NCI-H146 (cell line): ENCODE measurements at regions not wholly inside any gene's neighbourhood (a gene's known extent, or its start where the extent isn't known, plus 50 kb on each side); places are given as distances from the start of the nearest gene placed in this dataset.
"Not testable (repeated sequence)": the region's sequence is repeated elsewhere in the genome, so short reads cannot be mapped to it uniquely, and the experiment has no call there.

Experiments
- DNase-seq: peaks from one replicate; lab custom pipeline; 2025; lab: John Stamatoyannopoulos, UW

- no peak for DNase-seq
These were observed 579.2 kb downstream of the EPM2A start for GRCh38 chr6:145155873-145156782.

- DNase-seq = not testable (repeated sequence)
These were observed 576.7 kb downstream of the EPM2A start for GRCh38 chr6:145158636-145159035.

- DNase-seq = no peak
These were observed 575.4 kb downstream of the EPM2A start for GRCh38 chr6:145159921-145160320.

GRCh38 chr6:145161501-145161900 is 573.8 kb downstream of the EPM2A start:
- no peak for DNase-seq

GRCh38 chr6:145169726-145170224 is 565.5 kb downstream of the EPM2A start:
- no peak for DNase-seq

- DNase-seq = no peak
These were observed 559.9 kb downstream of the EPM2A start for GRCh38 chr6:145175470-145175869.

GRCh38 chr6:145178391-145178790 is 556.9 kb downstream of the EPM2A start:
- DNase-seq = no peak

- DNase-seq = no peak
These were observed 547.7 kb downstream of the EPM2A start for GRCh38 chr6:145187491-145188206.

- peak; percentile 93 for DNase-seq
These were observed 545.5 kb downstream of the EPM2A start for GRCh38 chr6:145189836-145190235.

GRCh38 chr6:145194389-145194788 is 540.9 kb downstream of the EPM2A start:
- DNase-seq = no peak

- DNase-seq = peak; percentile 58
These were observed 535.4 kb downstream of the EPM2A start for GRCh38 chr6:145199961-145200360.

- DNase-seq = no peak
These were observed 531.0 kb downstream of the EPM2A start for GRCh38 chr6:145204301-145204700.

GRCh38 chr6:145206247-145206907 is 528.9 kb downstream of the EPM2A start:
- DNase-seq = peak; percentile 64

GRCh38 chr6:145208474-145208873 is 526.8 kb downstream of the EPM2A start:
- DNase-seq = no peak

GRCh38 chr6:145209272-145209671 is 526.0 kb downstream of the EPM2A start:
- DNase-seq = no peak

- no peak for DNase-seq
These were observed 522.5 kb downstream of the EPM2A start for GRCh38 chr6:145212813-145213212.

GRCh38 chr6:145213614-145214013 is 521.7 kb downstream of the EPM2A start:
- no peak for DNase-seq

GRCh38 chr6:145214570-145214969 is 520.8 kb downstream of the EPM2A start:
- DNase-seq = peak; percentile 67

- no peak for DNase-seq
These were observed 510.9 kb downstream of the EPM2A start for GRCh38 chr6:145224450-145224849.

GRCh38 chr6:145225500-145225899 is 509.8 kb downstream of the EPM2A start:
- no peak for DNase-seq

GRCh38 chr6:145227593-145227992 is 507.7 kb downstream of the EPM2A start:
- no peak for DNase-seq

- no peak for DNase-seq
These were observed 506.2 kb downstream of the EPM2A start for GRCh38 chr6:145228962-145229582.
